ENCODE measurements at regions not wholly inside any gene's neighbourhood (a gene's known extent, or its start where the extent isn't known, plus 50 kb on each side); places are given as distances from the start of the nearest gene placed in this dataset.

DNA sequence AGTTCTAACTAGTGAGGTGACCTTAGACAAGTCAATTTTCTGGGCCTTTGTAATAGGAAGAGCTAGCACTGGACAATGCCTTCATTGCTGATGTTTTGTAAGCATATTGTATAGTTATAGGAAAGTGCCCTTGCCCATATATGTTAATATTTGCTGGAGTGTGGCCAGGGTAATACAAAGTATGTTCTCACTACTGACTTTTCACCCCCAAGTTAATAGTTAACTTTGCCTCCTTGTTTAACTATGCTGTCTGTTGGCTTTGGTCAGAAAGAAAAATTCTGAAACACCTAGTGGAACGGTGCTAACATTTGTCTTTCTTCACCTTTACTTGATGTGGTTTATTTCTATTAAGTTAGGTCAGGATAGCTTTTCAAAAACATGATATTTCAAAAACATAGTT lies 287.4 kb upstream of the CTNNB1 start:
- TF ChIP-seq CTCF (IDR thresholded peaks at IDR 0.05): no peak
- no peak for TF ChIP-seq POLR2A (IDR thresholded peaks at IDR 0.05)

Measured in heart left ventricle (tissue), 13 donors.